GM10248 (cell line): ENCODE measurements at regions not wholly inside any gene's neighbourhood (a gene's known extent, or its start where the extent isn't known, plus 50 kb on each side); places are given as distances from the start of the nearest gene placed in this dataset.
"Not testable (repeated sequence)": the region's sequence is repeated elsewhere in the genome, so short reads cannot be mapped to it uniquely, and the experiment has no call there.

Experiments
- CTCF ChIA-PET: fragments of 300-600 bp; sonication (Branson Sonifier 250); formaldehyde crosslinking; extraction: SDS; loops from one replicate; lab custom pipeline; 2021; ENCODE audit warnings: antibody characterized with exemption; lab: Yijun Ruan, JAX
- POLR2A ChIA-PET: fragments of 350-650 bp; sonication (Branson Sonifier 250); formaldehyde crosslinking; extraction: SDS; loops from one replicate; lab custom pipeline; 2020; ENCODE audit warnings: antibody characterized with exemption; lab: Yijun Ruan, JAX
- DNase-seq: peaks from one replicate; pipeline ENCODE4 v3.0.0; 2012; ENCODE audit errors: extremely low spot score
- TF ChIP-seq, protein P1 (sequence below): IDR thresholded peaks from 2 replicates; pipeline ENCODE4 v1.5.1; 2012; ENCODE audit warnings: mild to moderate bottlenecking, low read depth; ENCODE audit errors: extremely low read depth, missing control alignments, control extremely low read depth

DNA sequence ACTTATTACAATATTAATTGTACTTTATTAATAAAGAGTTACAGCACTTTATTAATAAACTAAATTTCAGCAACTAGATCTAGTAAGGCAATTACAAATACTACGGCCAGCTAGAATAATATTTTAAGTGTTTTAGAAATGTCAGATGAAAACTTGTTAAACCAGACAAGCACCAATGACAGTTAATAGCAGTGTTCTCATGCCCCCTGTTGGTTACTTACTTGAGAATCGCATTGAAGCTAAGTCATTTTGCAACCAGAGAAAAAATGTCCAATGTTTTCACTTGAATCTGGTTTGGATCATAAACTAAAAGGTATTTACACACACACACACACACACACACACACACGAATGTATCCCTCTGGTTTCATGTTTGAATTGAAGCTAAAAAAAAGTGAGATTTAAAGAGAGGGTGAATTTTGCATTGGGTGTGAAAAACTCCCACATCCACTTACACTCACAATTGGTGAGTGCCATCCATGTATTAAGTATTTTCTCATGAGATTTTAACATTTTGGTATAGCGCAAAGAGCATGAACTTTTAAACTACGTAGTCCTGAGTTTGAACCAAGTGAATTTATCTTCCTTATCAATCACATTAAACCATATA lies 347.7 kb downstream of the ZBBX start:
- ChIA-PET CTCF (interaction anchor here (0.8 to 1.2 kb wide), 3 partner anchors 11 to 1016 kb away, joined by 3 to 4 read pairs (median 3); no protein-coding TSS in a partner anchor), POLR2A (no interaction called here)
- no peak for DNase-seq
- TF ChIP-seq, protein P1, sequence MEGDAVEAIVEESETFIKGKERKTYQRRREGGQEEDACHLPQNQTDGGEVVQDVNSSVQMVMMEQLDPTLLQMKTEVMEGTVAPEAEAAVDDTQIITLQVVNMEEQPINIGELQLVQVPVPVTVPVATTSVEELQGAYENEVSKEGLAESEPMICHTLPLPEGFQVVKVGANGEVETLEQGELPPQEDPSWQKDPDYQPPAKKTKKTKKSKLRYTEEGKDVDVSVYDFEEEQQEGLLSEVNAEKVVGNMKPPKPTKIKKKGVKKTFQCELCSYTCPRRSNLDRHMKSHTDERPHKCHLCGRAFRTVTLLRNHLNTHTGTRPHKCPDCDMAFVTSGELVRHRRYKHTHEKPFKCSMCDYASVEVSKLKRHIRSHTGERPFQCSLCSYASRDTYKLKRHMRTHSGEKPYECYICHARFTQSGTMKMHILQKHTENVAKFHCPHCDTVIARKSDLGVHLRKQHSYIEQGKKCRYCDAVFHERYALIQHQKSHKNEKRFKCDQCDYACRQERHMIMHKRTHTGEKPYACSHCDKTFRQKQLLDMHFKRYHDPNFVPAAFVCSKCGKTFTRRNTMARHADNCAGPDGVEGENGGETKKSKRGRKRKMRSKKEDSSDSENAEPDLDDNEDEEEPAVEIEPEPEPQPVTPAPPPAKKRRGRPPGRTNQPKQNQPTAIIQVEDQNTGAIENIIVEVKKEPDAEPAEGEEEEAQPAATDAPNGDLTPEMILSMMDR: peak; percentile 44

DNA sequence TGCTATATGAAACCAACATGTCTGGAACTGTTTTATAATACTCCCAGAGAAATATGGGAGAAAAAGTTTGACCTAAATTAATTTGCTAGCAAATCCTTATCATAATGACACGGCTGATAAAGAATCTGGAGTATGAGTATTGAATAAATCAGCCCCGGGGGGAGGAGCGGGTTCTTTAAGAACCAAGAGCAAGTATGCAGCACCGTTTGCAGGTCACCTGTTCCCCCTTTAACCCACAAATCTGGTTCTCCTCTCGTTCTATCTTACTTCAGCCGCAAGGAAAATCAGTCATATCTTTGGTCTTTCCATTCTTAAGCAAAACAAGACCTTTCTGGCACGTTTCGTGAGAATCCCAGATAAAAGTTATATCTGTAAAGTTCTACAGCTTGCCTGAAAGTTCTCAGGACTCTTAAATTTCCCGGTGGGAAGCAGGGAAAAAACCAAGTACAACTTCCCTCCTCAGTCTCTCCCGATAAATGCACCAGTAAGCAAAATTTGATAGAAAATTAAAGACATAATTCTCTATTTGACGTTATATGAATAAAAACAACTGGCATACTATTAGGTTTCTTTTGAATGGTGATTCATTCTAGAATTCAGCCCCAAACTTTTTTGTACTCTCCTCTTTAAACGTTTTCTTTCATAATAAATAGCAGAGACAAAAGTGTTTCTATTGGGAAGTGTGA lies 348.6 kb downstream of the ZBBX start:
- DNase-seq: no peak
- CTCF ChIA-PET: interaction anchor here (1.1 kb wide), 1 partner anchor 1015 kb away, joined by 3 read pairs; no protein-coding TSS in a partner anchor
- POLR2A ChIA-PET: no interaction called here
- TF ChIP-seq, protein P1: no peak

DNA sequence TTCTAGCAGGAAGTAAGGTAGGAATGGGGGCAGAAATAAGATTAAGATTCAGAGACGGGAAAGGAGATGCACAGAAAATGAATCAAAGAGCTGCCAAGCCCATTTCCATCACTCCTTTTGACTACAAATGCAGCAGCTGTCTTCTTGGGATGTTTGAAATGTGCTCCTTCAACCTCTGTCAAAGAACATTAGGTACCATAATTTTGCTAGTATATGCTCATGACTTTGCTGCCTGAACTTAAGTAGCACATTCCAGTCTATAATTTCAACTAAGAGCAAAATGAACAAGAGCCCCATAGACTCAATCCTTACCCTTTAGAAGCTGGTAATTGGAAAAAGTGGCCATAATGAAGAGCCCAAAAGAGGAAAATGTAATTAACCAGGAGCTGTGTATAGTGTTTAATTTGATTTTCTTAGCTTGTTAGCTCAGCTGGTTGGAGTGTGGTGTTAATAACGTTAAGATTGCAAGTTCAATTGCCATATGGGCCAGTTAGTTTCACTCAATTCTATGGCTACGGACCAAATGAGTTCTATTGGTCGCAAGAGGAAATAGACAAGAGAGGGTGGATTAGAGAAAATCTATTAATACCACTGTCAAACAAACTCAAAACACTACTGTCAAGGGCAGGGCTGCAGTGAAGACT lies 349.9 kb downstream of the ZBBX start:
- TF ChIP-seq, protein P1: no peak
- POLR2A ChIA-PET: no interaction called here
- no peak for DNase-seq
- CTCF ChIA-PET: interaction anchor here (1.1 kb wide), 1 partner anchor 9 kb away, joined by 3 read pairs; no protein-coding TSS in a partner anchor

DNA sequence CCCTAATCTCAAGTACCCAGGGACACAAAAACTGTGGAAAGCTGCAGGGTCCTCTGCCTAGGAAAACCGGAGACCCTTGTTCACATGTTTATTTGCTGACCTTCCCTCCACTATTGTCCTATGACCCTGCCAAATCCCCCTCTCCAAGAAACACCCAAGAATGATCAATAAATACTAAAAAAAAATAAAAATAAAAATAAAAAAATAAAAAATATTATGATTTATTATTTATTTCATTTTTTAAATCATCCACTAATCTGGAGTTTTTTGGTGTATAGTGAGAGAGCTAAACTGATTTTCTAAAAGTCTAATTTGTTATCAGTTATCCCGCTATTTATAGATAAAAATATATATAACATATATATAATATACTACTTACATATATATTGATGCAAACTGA lies 360.6 kb downstream of the ZBBX start:
- CTCF ChIA-PET: interaction anchor here (1.5 kb wide), 1 partner anchor 9 kb away, joined by 4 read pairs; no protein-coding TSS in a partner anchor
- DNase-seq, POLR2A ChIA-PET: not testable (repeated sequence)

DNA sequence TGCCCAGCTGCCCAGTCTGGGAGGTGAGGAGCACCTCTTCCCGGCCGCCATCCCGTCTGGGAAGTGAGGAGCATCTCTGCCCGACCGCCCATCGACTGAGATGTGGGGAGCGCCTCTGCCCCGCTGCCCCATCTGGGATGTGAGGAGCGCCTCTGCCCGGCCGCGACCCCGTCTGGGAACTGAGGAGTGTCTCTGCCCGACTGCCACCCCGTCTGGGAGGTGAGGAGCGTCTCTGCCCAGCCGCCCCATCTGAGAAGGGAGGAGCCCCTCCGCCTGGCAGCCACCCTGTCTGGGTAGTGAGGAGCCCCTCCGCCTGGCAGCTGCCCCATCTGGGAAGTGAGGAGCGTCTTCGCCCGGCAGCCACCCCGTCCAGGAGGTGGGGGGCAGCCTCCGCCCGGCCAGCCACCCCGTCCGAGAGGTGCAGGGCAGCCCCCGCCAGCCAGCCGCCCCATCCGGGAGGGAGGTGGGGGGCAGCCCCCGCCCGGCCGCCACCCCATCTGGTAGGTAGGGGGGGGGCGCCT lies 361.4 kb downstream of the ZBBX start:
- CTCF ChIA-PET, DNase-seq: not testable (repeated sequence)

DNA sequence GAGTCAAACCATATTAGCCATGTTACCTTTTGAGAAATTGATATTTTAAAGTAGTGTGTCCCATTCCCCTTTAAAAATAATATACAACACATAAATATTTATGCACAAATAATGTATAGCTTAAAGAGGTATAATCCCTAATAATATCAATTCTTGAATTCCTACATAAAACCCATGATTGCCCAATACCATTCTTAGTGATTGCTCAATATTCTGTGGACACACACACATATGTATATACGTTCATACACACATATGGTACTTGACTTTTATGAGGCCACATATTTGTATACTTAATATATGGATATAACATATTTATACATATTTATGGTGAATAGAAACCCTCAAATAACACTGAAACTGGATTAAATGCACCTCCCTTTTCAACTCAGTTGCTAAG lies 367.4 kb downstream of the ZBBX start:
- ChIA-PET CTCF (interaction anchor here (0.8 kb wide), 1 partner anchor 9 kb away, joined by 3 read pairs; no protein-coding TSS in a partner anchor), POLR2A (no interaction called here)
- DNase-seq: no peak
- TF ChIP-seq, protein P1: no peak

More for the DNA sequence above, 361.4 kb downstream of the ZBBX start:
- POLR2A ChIA-PET: not testable (repeated sequence)

DNA sequence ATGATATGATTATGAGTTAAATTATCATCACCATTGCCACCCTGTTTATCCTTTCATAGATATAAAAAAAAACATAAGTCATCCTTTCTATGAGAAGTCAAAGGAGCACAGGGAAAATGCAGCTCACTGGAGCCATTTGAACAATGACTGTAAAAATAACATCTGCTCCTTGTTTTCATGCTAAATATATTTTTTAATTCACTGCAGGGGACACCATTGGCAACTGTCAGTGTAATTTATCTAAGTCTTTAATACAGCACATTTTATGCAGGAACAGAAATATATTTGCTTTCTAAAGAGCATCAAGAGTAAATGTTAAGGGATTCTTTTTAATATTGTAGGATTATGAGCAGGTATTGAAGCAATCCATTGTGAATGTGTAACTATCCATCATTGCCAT lies 371.3 kb downstream of the ZBBX start:
- TF ChIP-seq, protein P1: no peak
- no peak for DNase-seq
- ChIA-PET POLR2A (no interaction called here), CTCF (interaction anchor here (1.3 kb wide), 1 partner anchor 32 kb away, joined by 3 read pairs; no protein-coding TSS in a partner anchor)
